Fibroblast of lung (primary cell): ENCODE measurements at regions not wholly inside any gene's neighbourhood (a gene's known extent, or its start where the extent isn't known, plus 50 kb on each side); places are given as distances from the start of the nearest gene placed in this dataset.

Experiments used
- DNase-seq, 2 donors: peaks; one replicate each; pipeline versions ENCODE4 v3.0.0 to v3.0.0-alpha.2; 2010; ENCODE audit warnings: low read depth in 2 of 2
- H2AFZ ChIP-seq: 2 replicates; pipeline ENCODE4 v1.5.1; 2012; ENCODE audit warnings: low read length, control low read depth, inconsistent platforms
- H3K27ac ChIP-seq: 2 replicates; pipeline ENCODE4 v1.5.1; 2011; ENCODE audit warnings: low read length, control low read depth; ENCODE audit not compliant: insufficient read depth
- H3K27me3 ChIP-seq: 2 replicates; pipeline ENCODE4 v1.5.1; 2011; ENCODE audit warnings: mild to moderate bottlenecking, low read length; ENCODE audit not compliant: control insufficient read depth, insufficient read depth
- H3K36me3 ChIP-seq: 2 replicates; pipeline ENCODE4 v1.5.1; 2011; ENCODE audit warnings: low read length; ENCODE audit not compliant: control insufficient read depth, insufficient read depth
- H3K4me1 ChIP-seq: 2 replicates; pipeline ENCODE4 v1.5.1; 2011; ENCODE audit warnings: low read length; ENCODE audit not compliant: control insufficient read depth, insufficient read depth; ENCODE audit errors: extremely low read depth
- H3K4me2 ChIP-seq: 2 replicates; pipeline ENCODE4 v1.5.1; 2011; ENCODE audit warnings: low read length, control low read depth; ENCODE audit not compliant: insufficient read depth; ENCODE audit errors: extremely low read depth
- H3K4me3 ChIP-seq, 4 experiments: fragments of 200-600 bp in 1 of 4; sonication (generic) in 1 of 4; replicated peaks in 1 of 4; 2 replicates each; pipeline ENCODE4 v1.5.1; 2011 to 2016; ENCODE audit warnings: low read length in 4 of 4, low read depth in 3 of 4, mild to moderate bottlenecking in 3 of 4, control low read depth in 2 of 4, inconsistent platforms in 1 of 4, mixed read lengths in 1 of 4; ENCODE audit not compliant: insufficient read depth in 1 of 4; ENCODE audit errors: control extremely low read depth in 1 of 4
- H3K79me2 ChIP-seq: 2 replicates; pipeline ENCODE4 v1.5.1; 2012; ENCODE audit warnings: mild to moderate bottlenecking, low read length, inconsistent platforms; ENCODE audit not compliant: control insufficient read depth, insufficient read depth
- H3K9ac ChIP-seq: 2 replicates; pipeline ENCODE4 v1.5.1; 2011; ENCODE audit warnings: mild to moderate bottlenecking, low read length, control low read depth; ENCODE audit not compliant: insufficient read depth
- H3K9me3 ChIP-seq: 2 replicates; pipeline ENCODE4 v1.5.1; 2012; ENCODE audit warnings: low read depth, low read length; ENCODE audit not compliant: control insufficient read depth, insufficient read depth
- H4K20me1 ChIP-seq: 2 replicates; pipeline ENCODE4 v1.5.1; 2011; ENCODE audit warnings: low read length; ENCODE audit not compliant: control insufficient read depth, insufficient read depth; ENCODE audit errors: extremely low read depth
- EZH2 ChIP-seq: IDR thresholded peaks from 2 replicates; pipeline ENCODE4 v1.5.1; 2012; ENCODE audit warnings: low read length, control low read depth, mild to moderate bottlenecking; ENCODE audit errors: missing control alignments
- TF ChIP-seq, protein P1 (sequence below), 2 donors: IDR thresholded peaks in 1 of 2; conservative IDR thresholded peaks in 1 of 2; 1 replicate in 1 of 2; 2 replicates in 1 of 2; pipeline ENCODE4 v1.5.1; 2011 to 2012; ENCODE audit warnings: low read length in 2 of 2, control low read depth in 1 of 2, inconsistent platforms in 1 of 2, low read depth in 1 of 2, mild to moderate bottlenecking in 1 of 2

GRCh38 chr2:59706729-59707128, 846.7 kb downstream of the BCL11A start:
- Histone ChIP-seq H2AFZ (no peak overlapping the region), H3K4me1 (no peaks in the 10 kb centered on the region), H3K4me3 (no peak overlapping the region), H4K20me1 (no peaks in the 10 kb centered on the region), H3K79me2 (no peaks in the 10 kb centered on the region), H3K27me3 (no peaks in the 10 kb centered on the region), H3K27ac (no peak overlapping the region), H3K9me3 (no peaks in the 10 kb centered on the region), H3K36me3 (no peaks in the 10 kb centered on the region), H3K4me2 (no peak overlapping the region), H3K9ac (no peak overlapping the region)
- TF ChIP-seq, protein P1, sequence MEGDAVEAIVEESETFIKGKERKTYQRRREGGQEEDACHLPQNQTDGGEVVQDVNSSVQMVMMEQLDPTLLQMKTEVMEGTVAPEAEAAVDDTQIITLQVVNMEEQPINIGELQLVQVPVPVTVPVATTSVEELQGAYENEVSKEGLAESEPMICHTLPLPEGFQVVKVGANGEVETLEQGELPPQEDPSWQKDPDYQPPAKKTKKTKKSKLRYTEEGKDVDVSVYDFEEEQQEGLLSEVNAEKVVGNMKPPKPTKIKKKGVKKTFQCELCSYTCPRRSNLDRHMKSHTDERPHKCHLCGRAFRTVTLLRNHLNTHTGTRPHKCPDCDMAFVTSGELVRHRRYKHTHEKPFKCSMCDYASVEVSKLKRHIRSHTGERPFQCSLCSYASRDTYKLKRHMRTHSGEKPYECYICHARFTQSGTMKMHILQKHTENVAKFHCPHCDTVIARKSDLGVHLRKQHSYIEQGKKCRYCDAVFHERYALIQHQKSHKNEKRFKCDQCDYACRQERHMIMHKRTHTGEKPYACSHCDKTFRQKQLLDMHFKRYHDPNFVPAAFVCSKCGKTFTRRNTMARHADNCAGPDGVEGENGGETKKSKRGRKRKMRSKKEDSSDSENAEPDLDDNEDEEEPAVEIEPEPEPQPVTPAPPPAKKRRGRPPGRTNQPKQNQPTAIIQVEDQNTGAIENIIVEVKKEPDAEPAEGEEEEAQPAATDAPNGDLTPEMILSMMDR (conservative IDR thresholded peaks at IDR 0.05 in 1 of 2, IDR thresholded peaks at IDR 0.05 in 1 of 2; ENCODE audit: low read depth in 1 of 2, low read length in 2 of 2): no peak
- TF ChIP-seq EZH2: no peak
- DNase-seq: no peak

DNA sequence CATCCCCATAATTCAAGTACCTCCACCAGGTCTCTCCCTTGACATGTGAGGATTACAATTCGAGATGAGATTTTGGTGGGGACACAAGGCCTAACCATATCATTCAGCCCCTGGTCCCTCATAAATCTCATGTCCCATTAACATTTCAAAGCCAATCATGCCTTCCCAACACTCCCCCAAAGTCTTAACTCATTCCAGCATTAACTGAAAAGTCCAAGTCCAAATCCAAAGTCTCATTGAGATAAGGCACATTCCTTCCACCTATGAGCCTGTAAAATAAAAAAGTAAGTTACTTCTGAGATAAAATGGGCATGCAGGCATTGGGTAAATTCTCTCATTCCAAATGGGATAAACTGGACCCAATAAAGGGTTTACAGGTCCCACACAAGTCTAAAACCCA, 849.7 kb downstream of the BCL11A start:
- Histone ChIP-seq H3K4me2 (no peak overlapping the region), H3K9ac (no peak overlapping the region), H4K20me1 (no peaks in the 10 kb centered on the region), H3K9me3 (no peaks in the 10 kb centered on the region), H3K27ac (no peak overlapping the region), H3K27me3 (no peaks in the 10 kb centered on the region), H2AFZ (no peak overlapping the region), H3K4me1 (no peaks in the 10 kb centered on the region), H3K4me3 (no peak overlapping the region), H3K36me3 (no peaks in the 10 kb centered on the region), H3K79me2 (no peaks in the 10 kb centered on the region)
- DNase-seq: no peak
- TF ChIP-seq, protein P1 (conservative IDR thresholded peaks at IDR 0.05 in 1 of 2, IDR thresholded peaks at IDR 0.05 in 1 of 2; ENCODE audit: low read depth in 1 of 2, low read length in 2 of 2): no peak
- TF ChIP-seq EZH2: no peak

DNA sequence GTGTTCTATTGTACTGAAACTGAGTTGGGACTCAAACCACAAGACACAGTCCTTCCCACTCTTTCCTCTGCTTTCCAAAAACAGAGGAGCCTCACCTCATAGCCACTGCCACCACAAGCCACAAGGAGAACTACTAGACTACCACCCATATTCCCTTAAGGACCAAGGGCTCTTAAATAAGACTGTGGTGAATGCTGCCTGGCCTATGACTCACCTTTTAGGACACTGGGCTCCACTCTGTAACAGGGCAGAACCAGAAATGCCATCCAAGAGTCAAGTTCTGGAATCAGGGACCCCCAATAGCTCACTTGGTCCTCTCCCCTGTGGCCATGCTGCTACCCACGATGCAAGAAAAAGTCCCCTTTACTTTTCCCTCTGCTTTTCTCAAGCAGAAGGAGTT, 851.4 kb downstream of the BCL11A start:
- Histone ChIP-seq H3K36me3 (no peaks in the 10 kb centered on the region), H3K9ac (no peak overlapping the region), H3K4me3 (no peak overlapping the region), H3K4me2 (no peak overlapping the region), H3K9me3 (no peaks in the 10 kb centered on the region), H2AFZ (no peak overlapping the region), H3K27ac (no peak overlapping the region), H3K79me2 (no peaks in the 10 kb centered on the region), H3K4me1 (no peaks in the 10 kb centered on the region), H3K27me3 (no peaks in the 10 kb centered on the region), H4K20me1 (no peaks in the 10 kb centered on the region)
- TF ChIP-seq EZH2: no peak
- TF ChIP-seq, protein P1 (conservative IDR thresholded peaks at IDR 0.05 in 1 of 2, IDR thresholded peaks at IDR 0.05 in 1 of 2; ENCODE audit: low read depth in 1 of 2, low read length in 2 of 2): no peak
- DNase-seq: no peak
